ENCODE measurements at regions not wholly inside any gene's neighbourhood (a gene's known extent, or its start where the extent isn't known, plus 50 kb on each side); places are given as distances from the start of the nearest gene placed in this dataset.
"Not testable (repeated sequence)": the region's sequence is repeated elsewhere in the genome, so short reads cannot be mapped to it uniquely, and the experiment has no call there.

- DNase-seq: no peak
These were observed 614.5 kb downstream of the CBLN4 start for GRCh38 chr20:55390791-55391190.

- no peak for DNase-seq
These were observed 618.6 kb downstream of the CBLN4 start for GRCh38 chr20:55386686-55387085.

DNA sequence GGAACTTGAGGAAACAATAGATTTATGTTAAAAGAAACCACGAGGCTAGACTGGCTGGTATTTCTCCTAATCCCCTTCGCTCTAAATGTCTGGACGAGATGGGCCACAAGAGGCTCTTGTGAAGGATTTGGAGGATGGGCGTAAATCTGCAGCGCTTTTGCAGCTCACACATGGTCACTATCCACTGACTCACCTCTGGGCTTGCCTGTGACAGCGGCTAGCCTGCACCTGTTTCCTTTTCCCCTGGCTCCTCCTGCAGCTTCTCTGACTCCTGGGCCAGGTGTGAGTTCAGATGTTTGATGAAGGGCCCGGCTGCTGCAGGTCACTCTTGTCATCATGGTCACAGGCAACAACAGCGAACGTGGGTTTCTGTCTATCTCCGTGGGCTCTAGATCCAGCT is 629.4 kb downstream of the CBLN4 start:
- no peak for DNase-seq

- DNase-seq: no peak
These were observed 639.6 kb downstream of the CBLN4 start for GRCh38 chr20:55365745-55366144.

DNA sequence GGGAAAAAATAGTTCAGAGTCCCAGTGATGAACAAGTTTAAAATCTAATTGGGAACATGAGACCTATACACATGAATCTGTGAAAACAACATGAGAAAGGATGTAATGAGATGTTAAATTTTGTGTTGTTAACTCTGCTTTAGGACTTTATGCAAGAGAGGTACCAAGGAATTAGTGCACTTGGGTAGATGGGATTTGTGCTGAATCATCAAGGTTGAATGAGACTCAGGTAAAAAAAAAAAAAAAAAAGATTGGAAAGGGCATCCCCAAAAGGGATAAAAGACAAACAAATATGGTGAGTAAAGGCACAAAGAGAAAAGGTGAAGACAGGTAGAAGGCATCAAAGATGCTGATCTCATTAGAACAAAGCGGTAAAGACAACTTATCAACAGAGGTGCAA is 644.4 kb downstream of the CBLN4 start:
- no peak for DNase-seq

DNA sequence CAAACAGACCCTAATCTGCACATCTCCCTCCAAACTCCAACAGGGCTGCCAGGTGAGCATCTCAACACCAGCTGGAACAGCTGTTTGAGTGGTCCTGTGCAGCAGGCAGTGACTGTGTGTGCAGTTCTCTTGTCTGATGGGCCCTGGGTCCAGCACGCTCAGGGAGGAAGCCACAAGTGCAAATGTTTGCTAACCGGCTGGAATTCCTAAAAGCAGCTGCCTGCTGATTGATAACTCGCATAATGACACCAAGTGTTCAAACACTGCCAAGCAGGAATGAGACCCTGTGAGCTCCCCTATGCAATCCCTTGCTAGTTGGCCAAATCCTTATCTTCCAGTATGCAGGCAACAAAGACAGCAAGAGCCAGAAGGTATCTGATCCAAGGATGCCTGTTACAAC is 650.6 kb downstream of the CBLN4 start:
- no peak for DNase-seq

DNA sequence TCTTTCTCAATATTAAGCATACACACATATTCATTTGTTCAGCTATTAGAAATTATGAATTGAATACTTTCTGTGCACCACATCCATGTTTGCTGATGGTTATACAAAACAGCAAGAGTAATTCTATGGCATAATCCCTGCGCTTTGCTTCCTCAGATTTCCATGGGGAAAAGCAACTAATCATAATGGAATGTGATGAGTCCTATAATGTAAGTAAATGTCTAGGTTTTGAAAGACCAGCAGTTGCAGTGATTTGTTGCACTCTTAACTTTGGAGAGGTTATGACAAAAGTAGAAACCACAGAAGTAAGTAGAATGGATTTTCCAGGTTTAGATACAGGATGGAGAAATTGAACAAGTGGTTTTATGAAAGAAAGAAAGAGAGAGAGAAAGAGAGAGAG is 652.1 kb downstream of the CBLN4 start:
- DNase-seq: no peak

GRCh38 chr20:55348223-55348622 is 657.1 kb downstream of the CBLN4 start:
- no peak for DNase-seq

- no peak for DNase-seq
These were observed 662.5 kb downstream of the CBLN4 start for GRCh38 chr20:55342822-55343221.

- DNase-seq: no peak
These were observed 671.5 kb downstream of the CBLN4 start for GRCh38 chr20:55333798-55334197.

GRCh38 chr20:55329108-55329507 is 676.2 kb downstream of the CBLN4 start:
- DNase-seq: no peak

GRCh38 chr20:55322745-55323144 is 682.6 kb downstream of the CBLN4 start:
- no peak for DNase-seq

DNA sequence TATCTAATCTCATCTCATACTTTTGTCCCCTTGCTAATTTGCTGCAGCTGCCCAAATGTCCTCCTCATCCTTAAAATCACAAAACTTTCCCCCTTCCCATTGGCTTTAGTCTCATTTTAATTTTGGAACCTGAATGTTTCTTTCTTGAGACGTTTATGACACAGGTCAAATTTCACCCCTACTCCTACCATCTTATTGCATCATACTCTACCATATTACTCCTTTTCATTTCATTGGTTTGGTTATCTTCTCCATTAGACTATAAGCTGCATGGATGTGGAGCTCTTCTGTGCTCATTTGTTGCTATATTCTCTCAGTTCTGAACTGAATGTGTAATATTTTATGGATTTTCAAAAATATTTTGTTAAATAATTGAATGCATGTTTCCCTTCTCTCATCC is 688.6 kb downstream of the CBLN4 start:
- no peak for DNase-seq

- not testable (repeated sequence) for DNase-seq
These were observed 694.5 kb downstream of the CBLN4 start for GRCh38 chr20:55310844-55311243.

GRCh38 chr20:55291261-55291660 is 714.1 kb downstream of the CBLN4 start:
- no peak for DNase-seq

GRCh38 chr20:55283889-55284288 is 721.4 kb downstream of the CBLN4 start:
- DNase-seq: no peak

DNA sequence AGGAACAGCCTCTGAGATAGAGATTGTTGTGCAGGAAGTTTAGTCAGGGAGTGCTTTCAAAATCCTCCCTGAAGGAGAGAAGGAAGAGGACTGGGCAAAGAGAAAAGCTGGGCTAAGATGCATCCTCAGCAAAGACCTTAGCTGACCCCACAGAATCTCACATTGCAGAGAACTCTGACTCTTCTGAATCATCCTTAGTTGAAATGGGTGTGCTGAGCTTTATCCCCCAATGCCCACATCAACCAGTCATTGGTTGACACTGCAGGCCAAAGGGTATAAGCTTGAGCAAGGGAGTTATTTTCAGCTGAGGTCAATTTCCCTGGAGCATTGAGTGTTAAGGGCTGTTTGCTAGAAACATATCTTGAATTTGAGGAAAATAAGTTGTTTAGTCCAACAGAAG is 732.2 kb downstream of the CBLN4 start:
- DNase-seq: no peak

DNA sequence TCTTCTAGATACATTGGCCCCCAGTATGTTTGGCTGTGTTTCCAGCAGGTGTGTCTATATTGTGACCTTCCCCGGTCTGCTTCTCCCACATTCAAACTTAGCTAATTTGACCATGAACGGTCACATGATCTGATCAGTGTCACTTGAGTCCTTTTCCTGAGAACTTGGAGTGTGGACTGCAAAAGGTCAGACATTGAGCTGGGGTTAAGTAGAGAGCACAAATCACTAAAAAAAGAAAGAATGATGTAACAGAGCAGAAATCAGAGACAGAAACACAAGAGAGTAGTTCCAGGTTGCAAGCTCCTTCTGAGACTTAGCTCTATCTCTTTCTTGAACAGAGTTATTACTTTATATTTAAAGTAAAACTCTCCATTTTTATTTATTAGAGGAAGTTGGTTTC is 733.9 kb downstream of the CBLN4 start:
- DNase-seq: no peak

GRCh38 chr20:55269913-55270312 is 735.4 kb downstream of the CBLN4 start:
- no peak for DNase-seq

DNA sequence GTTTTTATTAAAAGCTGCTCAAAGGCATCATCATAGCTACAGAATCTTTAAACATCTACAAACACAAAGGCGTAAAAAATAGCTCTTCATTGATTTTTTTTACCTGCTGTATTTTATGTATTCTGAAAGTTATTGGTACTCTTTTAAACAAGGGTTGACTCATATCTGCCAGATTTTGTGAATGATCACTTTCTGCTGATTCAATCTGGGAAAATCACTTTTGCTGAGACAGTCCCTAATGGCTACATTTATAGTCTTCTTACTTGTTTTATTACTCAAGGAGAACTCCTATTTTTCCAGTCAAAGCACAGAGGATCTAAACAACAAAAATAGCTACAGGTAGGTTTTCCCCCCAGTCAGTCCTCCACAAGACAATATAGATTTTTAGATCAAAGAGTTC is 739.0 kb downstream of the CBLN4 start:
- DNase-seq: no peak

GRCh38 chr20:55264703-55265239 is 740.5 kb downstream of the CBLN4 start:
- DNase-seq: no peak

GRCh38 chr20:55258559-55258958 is 746.8 kb downstream of the CBLN4 start:
- DNase-seq: no peak

- no peak for DNase-seq
These were observed 750.3 kb downstream of the CBLN4 start for GRCh38 chr20:55255016-55255415.

- no peak for DNase-seq
These were observed 751.5 kb downstream of the CBLN4 start for GRCh38 chr20:55253781-55254180.

DNA sequence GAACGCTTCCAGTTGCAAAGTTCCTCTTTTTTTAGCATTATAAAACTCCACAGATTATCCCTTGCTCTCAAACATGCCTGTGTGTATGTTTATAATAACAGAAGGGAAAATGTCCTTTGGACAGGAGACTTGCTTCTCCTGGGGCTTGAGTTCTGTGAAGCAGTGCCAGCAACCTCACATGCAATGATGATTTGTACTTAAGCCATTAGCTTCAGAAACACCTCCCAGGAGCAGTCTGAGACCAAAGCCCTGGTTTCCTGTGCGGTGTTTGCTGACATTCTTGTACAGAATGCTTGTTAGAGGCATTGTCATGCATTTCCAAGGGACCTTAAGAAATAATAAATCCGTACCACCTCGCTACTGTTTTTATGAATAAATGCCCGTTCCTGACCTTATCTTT is 752.8 kb downstream of the CBLN4 start:
- DNase-seq: no peak

GRCh38 chr20:55251170-55251569 is 754.1 kb downstream of the CBLN4 start:
- no peak for DNase-seq
